HL-60 (cell line): ENCODE measurements at regions not wholly inside any gene's neighbourhood (a gene's known extent, or its start where the extent isn't known, plus 50 kb on each side); places are given as distances from the start of the nearest gene placed in this dataset.

Experiments
- DNase-seq, 2 experiments: peaks; one replicate each; pipeline ENCODE4 v3.0.0-alpha.2; 2010 to 2020; ENCODE audit warnings: low read depth in 1 of 2, low spot score in 1 of 2
- H3K27ac ChIP-seq: fragments of 250-450 bp; sonication (Bioruptor Pico); replicated peaks from 2 replicates; pipeline ENCODE4 v1.5.1; 2020; ENCODE audit warnings: mild to moderate bottlenecking, moderate library complexity
- H3K27me3 ChIP-seq: fragments of 250-450 bp; sonication (Bioruptor Pico); 2 replicates; pipeline ENCODE4 v1.5.1; 2021; ENCODE audit warnings: mild to moderate bottlenecking, moderate library complexity; ENCODE audit not compliant: insufficient read depth, poor library complexity, severe bottlenecking
- H3K4me3 ChIP-seq: replicated peaks from 2 replicates; pipeline ENCODE4 v1.5.1; 2011; ENCODE audit warnings: mild to moderate bottlenecking, control low read depth, low read length; ENCODE audit not compliant: insufficient read depth
- GABPA ChIP-seq: IDR thresholded peaks from 2 replicates; pipeline ENCODE4 v1.6.1; 2012; ENCODE audit warnings: low read depth
- POLR2AphosphoS5 ChIP-seq: IDR thresholded peaks from 2 replicates; pipeline ENCODE4 v1.6.1; 2012; ENCODE audit warnings: low read depth
- SPI1 ChIP-seq: IDR thresholded peaks from 2 replicates; pipeline ENCODE4 v1.6.1; 2012; ENCODE audit warnings: low read depth, mild to moderate bottlenecking, borderline replicate concordance
- TF ChIP-seq, protein P1 (sequence below): IDR thresholded peaks from one replicate; pipeline ENCODE4 v1.5.1; 2011; ENCODE audit warnings: low read length, control low read depth, inconsistent platforms; ENCODE audit not compliant: insufficient read depth
- TF ChIP-seq, protein P2 (sequence below): IDR thresholded peaks from 2 replicates; pipeline ENCODE4 v1.6.1; 2012; ENCODE audit warnings: low read depth; ENCODE audit not compliant: insufficient replicate concordance

DNA sequence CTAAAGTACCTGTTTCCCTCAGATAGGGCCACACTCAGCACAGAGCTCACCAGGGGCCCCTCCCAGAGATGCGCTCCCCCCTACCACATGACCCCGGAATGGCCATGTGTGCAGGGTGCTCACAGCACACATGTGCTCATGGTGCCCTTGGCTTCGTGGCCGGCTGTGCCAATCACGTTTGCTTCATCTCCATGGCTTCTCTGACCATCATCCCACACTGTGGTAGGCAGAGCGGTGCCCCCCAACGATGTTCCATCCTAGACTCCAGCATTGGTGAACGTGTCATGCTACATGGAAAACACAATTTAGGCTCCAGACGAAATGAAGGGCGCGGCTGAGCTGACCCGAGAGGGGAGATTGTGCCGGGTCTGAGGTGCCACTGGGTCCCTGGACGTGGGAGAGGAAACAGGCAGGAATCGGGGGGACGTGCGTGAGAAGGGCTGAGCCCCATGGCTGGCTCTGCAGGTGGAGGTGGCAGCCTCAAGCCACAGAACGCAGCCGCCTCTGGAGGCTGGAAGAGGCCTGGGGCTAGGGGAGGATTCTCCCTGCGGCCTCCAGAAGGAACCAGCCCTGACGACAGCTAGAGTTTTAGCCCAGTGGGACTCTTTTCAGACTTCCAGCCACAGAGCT is 126.5 kb downstream of the DLL1 start:
- no peak overlapping the region for H3K4me3 ChIP-seq
- DNase-seq = no peak
- no peaks in the 10 kb centered on the region for H3K27me3 ChIP-seq
- no peak overlapping the region for H3K27ac ChIP-seq
- TF ChIP-seq, protein P1, sequence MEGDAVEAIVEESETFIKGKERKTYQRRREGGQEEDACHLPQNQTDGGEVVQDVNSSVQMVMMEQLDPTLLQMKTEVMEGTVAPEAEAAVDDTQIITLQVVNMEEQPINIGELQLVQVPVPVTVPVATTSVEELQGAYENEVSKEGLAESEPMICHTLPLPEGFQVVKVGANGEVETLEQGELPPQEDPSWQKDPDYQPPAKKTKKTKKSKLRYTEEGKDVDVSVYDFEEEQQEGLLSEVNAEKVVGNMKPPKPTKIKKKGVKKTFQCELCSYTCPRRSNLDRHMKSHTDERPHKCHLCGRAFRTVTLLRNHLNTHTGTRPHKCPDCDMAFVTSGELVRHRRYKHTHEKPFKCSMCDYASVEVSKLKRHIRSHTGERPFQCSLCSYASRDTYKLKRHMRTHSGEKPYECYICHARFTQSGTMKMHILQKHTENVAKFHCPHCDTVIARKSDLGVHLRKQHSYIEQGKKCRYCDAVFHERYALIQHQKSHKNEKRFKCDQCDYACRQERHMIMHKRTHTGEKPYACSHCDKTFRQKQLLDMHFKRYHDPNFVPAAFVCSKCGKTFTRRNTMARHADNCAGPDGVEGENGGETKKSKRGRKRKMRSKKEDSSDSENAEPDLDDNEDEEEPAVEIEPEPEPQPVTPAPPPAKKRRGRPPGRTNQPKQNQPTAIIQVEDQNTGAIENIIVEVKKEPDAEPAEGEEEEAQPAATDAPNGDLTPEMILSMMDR = no peak
- TF ChIP-seq GABPA = no peak
- TF ChIP-seq, protein P2, sequence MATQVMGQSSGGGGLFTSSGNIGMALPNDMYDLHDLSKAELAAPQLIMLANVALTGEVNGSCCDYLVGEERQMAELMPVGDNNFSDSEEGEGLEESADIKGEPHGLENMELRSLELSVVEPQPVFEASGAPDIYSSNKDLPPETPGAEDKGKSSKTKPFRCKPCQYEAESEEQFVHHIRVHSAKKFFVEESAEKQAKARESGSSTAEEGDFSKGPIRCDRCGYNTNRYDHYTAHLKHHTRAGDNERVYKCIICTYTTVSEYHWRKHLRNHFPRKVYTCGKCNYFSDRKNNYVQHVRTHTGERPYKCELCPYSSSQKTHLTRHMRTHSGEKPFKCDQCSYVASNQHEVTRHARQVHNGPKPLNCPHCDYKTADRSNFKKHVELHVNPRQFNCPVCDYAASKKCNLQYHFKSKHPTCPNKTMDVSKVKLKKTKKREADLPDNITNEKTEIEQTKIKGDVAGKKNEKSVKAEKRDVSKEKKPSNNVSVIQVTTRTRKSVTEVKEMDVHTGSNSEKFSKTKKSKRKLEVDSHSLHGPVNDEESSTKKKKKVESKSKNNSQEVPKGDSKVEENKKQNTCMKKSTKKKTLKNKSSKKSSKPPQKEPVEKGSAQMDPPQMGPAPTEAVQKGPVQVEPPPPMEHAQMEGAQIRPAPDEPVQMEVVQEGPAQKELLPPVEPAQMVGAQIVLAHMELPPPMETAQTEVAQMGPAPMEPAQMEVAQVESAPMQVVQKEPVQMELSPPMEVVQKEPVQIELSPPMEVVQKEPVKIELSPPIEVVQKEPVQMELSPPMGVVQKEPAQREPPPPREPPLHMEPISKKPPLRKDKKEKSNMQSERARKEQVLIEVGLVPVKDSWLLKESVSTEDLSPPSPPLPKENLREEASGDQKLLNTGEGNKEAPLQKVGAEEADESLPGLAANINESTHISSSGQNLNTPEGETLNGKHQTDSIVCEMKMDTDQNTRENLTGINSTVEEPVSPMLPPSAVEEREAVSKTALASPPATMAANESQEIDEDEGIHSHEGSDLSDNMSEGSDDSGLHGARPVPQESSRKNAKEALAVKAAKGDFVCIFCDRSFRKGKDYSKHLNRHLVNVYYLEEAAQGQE = no peak
- no peak for TF ChIP-seq POLR2AphosphoS5
- TF ChIP-seq SPI1 = no peak

DNA sequence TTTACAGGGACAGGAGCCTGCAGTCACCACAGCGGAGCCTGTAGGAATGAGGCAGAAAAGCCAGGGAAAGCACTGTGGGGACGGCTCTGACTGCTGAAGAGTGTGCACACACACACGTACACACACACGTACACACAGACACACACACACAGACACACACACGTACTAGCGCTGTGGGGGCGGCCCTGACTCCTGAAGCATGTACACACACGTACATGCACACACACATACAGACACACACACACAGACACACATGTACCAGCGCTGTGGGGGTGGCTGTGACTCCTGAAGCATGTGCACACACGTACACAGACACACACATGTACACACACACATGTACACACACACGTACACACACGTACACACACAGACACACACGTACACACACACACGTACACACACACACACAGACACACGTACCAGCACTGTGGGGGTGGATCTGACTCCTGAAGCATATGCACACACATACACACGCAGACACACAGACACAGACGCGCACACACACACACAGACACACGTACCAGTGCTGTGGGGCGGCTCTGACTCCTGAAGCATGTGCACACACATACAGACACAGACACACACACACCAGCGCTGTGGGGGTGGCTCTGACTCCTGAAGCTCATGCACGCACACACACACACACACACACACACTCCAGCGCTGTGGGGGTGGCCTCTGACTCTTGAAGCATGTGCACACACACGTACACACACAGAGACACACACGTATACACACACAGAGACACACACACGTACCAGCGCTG is 127.3 kb downstream of the DLL1 start:
- no peak for TF ChIP-seq GABPA
- TF ChIP-seq, protein P1 = no peak
- no peak for DNase-seq
- Histone ChIP-seq H3K27me3 (no peaks in the 10 kb centered on the region), H3K4me3 (no peak overlapping the region), H3K27ac (no peak overlapping the region)

GRCh38 chr6:170162775-170163404 is 128.0 kb downstream of the DLL1 start:
- no peak for DNase-seq
- Histone ChIP-seq H3K27me3 (no peaks in the 10 kb centered on the region), H3K27ac (no peak overlapping the region), H3K4me3 (no peak overlapping the region)
- TF ChIP-seq, protein P1 = no peak
- TF ChIP-seq SPI1 (no peak), POLR2AphosphoS5 (no peak), GABPA (no peak)
- TF ChIP-seq, protein P2 = no peak
